HG02623 (cell line): ENCODE measurements at regions not wholly inside any gene's neighbourhood (a gene's known extent, or its start where the extent isn't known, plus 50 kb on each side); places are given as distances from the start of the nearest gene placed in this dataset.

Experiments
- ATAC-seq: cut with Tn5 transposase; IDR thresholded peaks from one replicate; pipeline ENCODE4 v1.9.1; 2021; ENCODE audit warnings: moderate library complexity; ENCODE audit not compliant: unreplicated experiment

DNA sequence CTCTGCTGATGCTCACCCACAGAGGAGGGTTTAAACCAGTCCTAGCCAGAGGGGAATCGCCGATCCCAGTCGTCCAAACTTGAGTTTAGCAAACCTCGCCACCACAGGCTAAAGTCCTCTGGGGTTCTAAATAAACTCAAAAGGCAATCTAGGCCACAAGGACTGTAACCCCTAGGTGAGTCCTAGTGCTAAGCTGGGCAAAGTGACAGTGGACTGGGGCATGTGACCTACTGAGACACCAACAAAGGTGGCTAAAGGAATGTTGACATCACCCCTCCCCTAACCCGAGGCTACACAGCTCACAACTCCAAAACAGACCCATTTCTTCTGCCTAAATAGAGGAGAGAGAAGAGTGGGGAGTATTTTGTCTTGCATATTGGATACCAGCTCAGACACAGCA is 142.8 kb upstream of the PRDX4 start:
- ATAC-seq, result no peak

- ATAC-seq, result no peak
Observed at GRCh38 chrX:23525531-23525930, 141.8 kb upstream of the PRDX4 start.

DNA sequence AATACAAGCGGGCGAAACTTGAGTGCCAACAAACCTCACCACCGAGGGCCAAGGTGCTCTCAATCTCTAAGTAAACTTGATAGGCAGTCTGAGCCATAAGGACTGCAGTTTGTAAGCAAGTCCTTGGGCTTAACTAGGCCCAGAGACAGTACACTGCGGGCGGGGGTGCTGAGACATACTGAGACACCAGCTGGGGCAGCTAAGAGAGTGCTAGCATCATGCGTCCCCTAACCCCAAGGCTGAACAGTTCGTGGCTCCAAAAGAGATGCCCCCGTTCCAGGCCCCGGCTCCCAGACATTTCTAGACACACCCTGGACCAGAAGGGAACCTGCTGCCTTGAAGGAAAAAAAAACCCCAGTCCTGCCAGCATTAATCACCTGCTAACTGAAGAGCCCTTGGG is 126.8 kb upstream of the PRDX4 start:
- ATAC-seq, result no peak

DNA sequence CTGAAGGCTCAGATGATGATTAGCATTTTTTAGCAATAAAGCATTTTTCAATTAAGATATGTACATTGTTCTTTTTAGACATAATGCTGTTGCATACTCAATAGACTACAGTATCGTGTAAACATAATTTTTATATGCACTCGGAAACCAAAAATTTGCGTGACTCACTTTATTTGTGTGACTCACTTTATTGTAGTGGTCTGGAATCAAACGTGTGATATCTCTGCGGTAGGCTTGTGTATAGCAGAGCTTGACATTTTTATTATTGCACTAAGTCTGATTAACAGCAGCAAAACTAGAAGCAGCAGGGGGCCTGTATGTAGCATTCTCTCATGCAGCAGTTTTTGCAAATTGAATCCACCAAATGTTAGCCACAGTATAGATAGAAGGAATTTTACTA is 119.1 kb upstream of the PRDX4 start:
- ATAC-seq, result no peak

DNA sequence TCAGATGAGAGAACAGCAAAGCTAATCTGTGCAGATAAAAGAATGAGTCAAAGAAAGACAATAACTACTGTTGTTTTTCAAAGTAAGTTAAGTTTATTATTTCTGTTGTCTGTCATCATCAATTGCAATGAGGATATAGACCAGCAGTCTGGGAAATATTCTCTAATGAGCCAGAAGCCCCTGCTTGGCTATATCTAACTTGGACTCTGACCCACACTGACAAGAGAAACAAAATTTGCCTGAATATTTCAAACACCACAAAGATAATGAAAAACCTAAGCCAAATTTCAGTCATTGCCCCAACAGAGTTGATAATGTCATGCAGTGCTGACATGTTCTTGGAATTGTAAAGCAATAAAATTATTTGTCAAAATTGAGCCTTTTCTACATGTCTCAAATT is 115.0 kb upstream of the PRDX4 start:
- ATAC-seq, result no peak

- ATAC-seq, result no peak
Observed at GRCh38 chrX:23554304-23554703, 113.0 kb upstream of the PRDX4 start.

DNA sequence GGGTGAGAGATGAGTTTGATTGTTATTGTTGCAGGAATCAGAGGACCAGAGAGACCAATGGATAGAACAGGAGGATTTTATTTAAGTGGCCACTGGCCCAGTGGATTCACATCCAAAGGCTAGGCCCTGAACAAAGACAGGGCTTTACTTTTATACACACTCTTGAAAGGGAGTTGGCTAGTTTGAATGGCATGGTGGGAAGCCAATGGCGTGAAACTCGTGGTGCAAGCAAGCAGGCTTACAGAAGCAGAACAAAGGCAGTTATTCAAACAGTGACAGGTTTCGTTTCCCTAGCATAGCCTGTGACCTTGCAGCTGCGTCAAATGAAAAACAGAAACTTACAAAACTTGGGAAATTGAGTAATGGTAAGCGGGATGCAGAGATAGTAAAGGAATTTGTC is 110.2 kb upstream of the PRDX4 start:
- no peak for ATAC-seq

DNA sequence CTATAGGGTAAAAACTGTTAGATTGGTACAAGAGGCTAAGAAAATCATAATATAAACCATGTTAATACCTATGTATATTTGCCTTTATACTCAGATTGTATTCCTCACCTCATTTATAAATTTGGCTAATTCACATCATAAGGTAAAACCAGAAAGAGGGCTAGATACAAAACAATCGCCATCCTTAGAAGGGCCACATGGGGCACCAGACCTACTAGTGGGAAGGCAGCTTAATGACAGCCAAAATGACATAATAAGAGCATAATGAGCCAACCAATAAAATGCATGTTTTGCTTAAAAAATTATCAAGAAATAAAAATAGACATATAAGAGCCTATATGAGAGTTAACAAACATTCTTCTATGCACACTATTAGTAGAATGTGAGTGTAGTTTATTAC is 107.3 kb upstream of the PRDX4 start:
- ATAC-seq, result no peak

DNA sequence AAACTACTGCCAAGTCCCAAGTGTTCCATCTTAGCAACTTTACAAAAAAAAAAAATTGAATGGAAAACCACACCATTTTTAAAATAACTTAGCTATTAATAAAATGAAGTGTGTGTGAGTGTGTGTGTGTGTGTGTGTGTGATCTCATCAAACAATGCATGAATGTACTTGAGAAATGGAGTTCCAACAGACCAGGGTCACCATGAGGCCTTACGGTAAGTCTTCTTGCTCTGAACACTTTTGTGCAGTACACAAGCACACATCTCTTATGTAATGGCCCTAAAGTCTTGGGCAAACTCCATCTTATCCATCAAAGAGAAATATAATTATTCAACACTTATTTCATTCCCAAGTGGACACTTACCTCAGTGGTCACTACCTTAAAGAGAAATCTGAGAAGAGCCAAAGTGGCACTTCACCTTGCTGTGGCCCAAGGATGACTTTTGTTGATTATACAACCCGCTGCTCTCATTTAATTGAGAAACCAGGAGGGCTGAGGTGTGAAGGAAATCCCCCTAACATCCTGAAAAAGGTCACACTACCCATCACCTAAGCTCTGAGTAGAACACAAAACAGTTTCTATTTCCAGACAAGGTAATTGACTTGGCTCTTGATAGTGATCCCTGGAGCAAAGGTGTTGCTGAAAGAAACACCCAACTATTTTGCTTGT is 96.5 kb upstream of the PRDX4 start:
- no peak for ATAC-seq

DNA sequence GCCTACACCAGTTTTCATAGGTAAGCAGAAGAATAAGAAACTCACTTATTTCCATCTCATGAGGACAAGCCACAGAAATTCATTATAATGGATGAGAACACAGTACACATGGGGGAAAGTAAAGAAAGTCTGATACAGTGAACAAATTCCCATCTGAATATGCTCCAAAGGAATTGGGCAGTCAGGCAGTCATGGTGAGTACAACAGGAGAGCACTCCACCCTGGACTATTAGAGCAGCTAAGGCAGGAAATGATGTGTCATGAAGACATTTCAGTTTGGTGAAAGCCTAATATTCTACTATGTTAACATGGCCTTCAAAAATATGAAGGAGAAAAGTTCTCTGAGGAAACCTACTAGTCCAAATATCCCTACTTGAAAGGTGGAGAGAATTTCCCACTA is 92.0 kb upstream of the PRDX4 start:
- no peak for ATAC-seq

DNA sequence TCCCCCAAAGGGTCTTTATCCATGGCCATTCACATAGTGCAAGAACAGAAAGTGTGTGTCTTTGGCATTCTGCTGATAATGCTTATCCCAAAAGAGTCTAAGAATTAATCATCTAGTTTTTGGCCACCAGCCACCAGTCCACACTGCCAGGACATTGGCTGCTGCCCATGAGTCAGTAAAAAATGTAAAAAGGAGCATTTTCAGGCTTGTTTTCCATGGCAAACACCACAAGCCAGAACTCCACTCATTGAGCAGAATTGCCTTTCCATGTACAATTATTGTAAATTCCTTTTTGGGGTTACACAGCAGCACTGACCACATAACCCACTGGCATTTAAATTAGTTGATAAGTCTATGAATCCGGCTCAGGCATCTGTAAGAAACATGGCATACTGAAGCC is 89.2 kb upstream of the PRDX4 start:
- ATAC-seq, result no peak

DNA sequence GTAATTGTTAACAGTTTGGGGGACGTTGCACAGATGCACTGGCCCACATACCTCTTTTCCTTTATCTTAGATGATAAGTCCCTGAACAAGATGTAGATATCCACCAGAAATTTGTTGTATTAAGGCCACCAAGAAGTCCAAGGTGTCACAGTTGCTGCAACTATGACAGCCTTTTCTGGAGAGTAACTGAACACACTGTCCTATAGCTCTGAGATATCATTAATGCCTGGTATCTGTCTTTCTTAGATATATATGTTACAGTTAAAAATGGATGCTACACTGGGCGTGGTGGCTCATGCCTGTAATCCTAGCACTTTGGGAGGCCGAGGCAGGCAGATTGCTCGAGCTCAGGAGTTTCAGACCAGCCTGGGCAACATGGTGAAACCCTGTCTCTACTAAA is 77.8 kb upstream of the PRDX4 start:
- no peak for ATAC-seq

DNA sequence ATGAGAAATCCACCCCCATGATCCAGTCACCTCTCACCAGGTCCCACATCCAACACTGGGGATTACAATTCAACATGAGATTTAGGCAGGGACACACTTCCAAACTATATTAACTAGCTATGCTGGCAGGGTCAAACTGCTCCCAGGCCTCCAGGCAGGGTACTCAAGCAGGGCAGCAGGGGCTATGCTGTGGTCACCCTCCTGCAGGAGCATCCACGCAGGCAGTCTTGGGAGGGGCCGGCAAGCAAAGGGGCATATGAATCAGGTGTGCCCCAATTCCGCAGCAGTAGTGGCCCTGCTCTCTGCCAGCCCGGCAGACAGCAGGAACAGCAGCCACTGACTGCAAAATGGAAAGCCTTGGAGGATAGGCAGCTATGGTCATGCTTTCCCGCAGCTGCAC is 74.6 kb upstream of the PRDX4 start:
- ATAC-seq, result no peak

- ATAC-seq, result no peak
Observed at GRCh38 chrX:23598575-23598974, 68.7 kb upstream of the PRDX4 start.

GRCh38 chrX:23603501-23603900 is 63.8 kb upstream of the PRDX4 start:
- no peak for ATAC-seq

- no peak for ATAC-seq
Observed at GRCh38 chrX:23610495-23610894, 56.8 kb upstream of the PRDX4 start.

DNA sequence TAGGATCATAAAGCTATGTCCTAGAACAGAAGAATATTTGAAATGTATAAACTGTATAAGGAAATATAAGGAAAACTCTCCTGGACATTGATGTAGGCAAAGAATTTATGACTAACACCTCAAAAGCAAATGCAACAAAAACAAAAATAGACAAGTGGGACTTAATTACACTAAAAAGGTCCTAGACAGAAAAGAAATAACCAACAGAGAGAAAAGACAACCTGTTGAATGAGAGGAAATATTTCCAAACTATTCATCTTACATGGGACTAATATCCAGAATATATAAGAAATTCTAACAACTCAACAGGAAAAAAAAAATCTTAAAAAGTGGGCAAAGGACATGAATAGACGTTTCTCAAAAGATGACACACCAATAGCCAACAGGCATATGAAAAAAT is 54.4 kb upstream of the PRDX4 start:
- ATAC-seq, result no peak

DNA sequence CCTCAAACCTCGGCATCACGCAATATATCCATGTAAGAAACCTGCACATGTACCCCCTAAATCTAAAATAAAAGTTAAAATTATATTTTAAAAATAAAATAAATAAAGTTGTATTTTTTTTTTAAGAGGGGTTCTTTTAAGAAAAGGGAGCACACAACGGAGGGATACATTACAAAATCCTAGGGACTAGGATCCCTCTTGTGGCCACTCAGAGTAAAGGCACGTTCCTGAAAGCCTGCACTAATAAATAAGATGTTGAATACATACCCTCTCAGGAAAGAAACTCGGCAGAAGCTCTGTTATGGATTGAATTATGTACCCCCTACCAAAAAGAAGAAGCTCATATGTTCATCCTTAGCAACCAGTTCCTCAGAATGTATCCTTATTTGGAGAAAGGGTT is 50.9 kb upstream of the PRDX4 start:
- ATAC-seq, result no peak
